ENCODE measurements at regions not wholly inside any gene's neighbourhood (a gene's known extent, or its start where the extent isn't known, plus 50 kb on each side); places are given as distances from the start of the nearest gene placed in this dataset.

DNA sequence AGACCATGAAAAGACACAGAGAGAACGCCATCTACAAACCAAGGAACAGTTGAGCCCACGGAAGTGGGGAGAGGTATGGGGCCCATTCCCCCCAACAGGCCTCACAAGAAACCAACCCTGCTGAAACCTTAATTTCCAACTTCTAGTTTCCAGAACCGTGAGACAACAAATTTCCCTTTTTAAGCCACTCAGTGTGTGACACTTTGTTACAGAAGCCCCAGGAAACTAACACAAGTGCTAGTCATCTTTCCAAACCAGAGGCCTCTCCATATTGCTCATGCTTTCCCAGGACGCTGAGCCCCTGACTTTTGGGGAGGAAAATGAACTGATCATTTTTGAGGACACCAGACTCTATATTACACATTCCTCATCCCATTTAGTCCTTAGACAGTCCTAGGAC, 186.8 kb downstream of the NUFIP1 start:
- Histone ChIP-seq H3K4me1 (ENCODE audit: insufficient read depth, low read length) (no peaks in the 10 kb centered on the region), H3K27me3 (ENCODE audit: control insufficient read depth in 1 of 2, insufficient read depth in 2 of 2, low read length in 2 of 2) (no peaks in the 10 kb centered on the region; a peak in 1 of 5 replicates), H2AFZ (ENCODE audit: low read length) (no peak overlapping the region), H3K4me3 (replicated peaks in 1 of 3; ENCODE audit: insufficient read depth in 1 of 3, low read depth in 2 of 3, low read length in 3 of 3) (no peak overlapping the region), H3K79me2 (ENCODE audit: insufficient read depth, low read length) (no peaks in the 10 kb centered on the region), H3K9ac (ENCODE audit: insufficient read depth, low read depth, low read length) (no peak overlapping the region), H4K20me1 (ENCODE audit: insufficient read depth, low read length) (no peaks in the 10 kb centered on the region), H3K27ac (ENCODE audit: extremely low read length, insufficient read depth, low read length) (no peak overlapping the region), H3K36me3 (replicated peaks in 1 of 2; ENCODE audit: control insufficient read depth in 1 of 2, insufficient read depth in 2 of 2, low read length in 2 of 2) (no peaks in the 10 kb centered on the region), H3K4me2 (ENCODE audit: low read depth, low read length) (no peak overlapping the region), H3K9me3 (ENCODE audit: low read length) (no peaks in the 10 kb centered on the region)
- TF ChIP-seq CREM (IDR thresholded peaks at IDR 0.05), result no peak
- no peak for TF ChIP-seq CREM (CRISPR knock-in tag; IDR thresholded peaks at IDR 0.05)
- no peak for TF ChIP-seq ZNF737 (CRISPR knock-in tag; IDR thresholded peaks at IDR 0.05; ENCODE audit: borderline replicate concordance)
- no peak for TF ChIP-seq GFI1 (CRISPR knock-in tag; IDR thresholded peaks at IDR 0.05; ENCODE audit: borderline replicate concordance)
- no peak for TF ChIP-seq CEBPG (CRISPR knock-in tag; IDR thresholded peaks at IDR 0.05)
- no peak for TF ChIP-seq SP2 (CRISPR knock-in tag; IDR thresholded peaks at IDR 0.05)
- ChIA-PET CTCF (ENCODE audit: low intra/inter-chr PET ratio, low total read pairs) (no interaction called here), POLR2A (no interaction called here)
- FAIRE-seq (no peak), DNase-seq (ENCODE audit: low spot score) (no peak), ATAC-seq (no peak)
- intact Hi-C loops (cut with micrococcal nuclease; ENCODE audit: unreplicated experiment), result no loop called here
- no TSS peak for BruUV-seq (replicated peaks)
- in situ Hi-C loops (cut with HindIII; ENCODE audit: extremely low pct_ligation_motif_present, low pct_unique_long_range_greater_than_20kb), result no loop called here
- 31% methylated on average over 4 of the region's 4 CpGs for WGBS (ENCODE audit: low lambda C conversion rate)

DNA sequence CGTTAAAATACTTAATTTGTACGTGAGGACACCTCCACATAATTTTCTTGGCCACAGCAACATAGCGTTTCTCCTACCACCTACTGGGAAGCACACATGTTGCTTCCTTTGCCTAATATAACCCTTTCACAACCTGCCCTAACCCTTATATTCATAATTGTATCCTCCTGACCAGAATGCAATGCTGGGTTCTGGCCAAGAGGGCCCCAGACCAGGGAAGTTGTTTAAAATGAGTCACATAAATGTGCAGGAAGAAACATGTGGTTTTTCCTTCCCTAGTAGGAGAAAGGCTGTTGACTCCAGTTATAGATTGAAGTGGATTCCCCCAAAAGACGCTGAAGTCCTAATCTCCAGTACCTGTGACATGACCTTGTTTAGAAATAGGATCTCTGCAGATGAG, 187.3 kb downstream of the NUFIP1 start:
- Histone ChIP-seq H2AFZ (ENCODE audit: low read length) (no peak overlapping the region), H3K27me3 (ENCODE audit: control insufficient read depth in 1 of 2, insufficient read depth in 2 of 2, low read length in 2 of 2) (no peaks in the 10 kb centered on the region; a peak in 1 of 5 replicates), H3K4me2 (ENCODE audit: low read depth, low read length) (no peak overlapping the region), H3K9ac (ENCODE audit: insufficient read depth, low read depth, low read length) (no peak overlapping the region), H3K9me3 (ENCODE audit: low read length) (no peaks in the 10 kb centered on the region), H3K79me2 (ENCODE audit: insufficient read depth, low read length) (no peaks in the 10 kb centered on the region), H3K4me3 (replicated peaks in 1 of 3; ENCODE audit: insufficient read depth in 1 of 3, low read depth in 2 of 3, low read length in 3 of 3) (no peak overlapping the region), H3K27ac (ENCODE audit: extremely low read length, insufficient read depth, low read length) (no peak overlapping the region), H3K36me3 (replicated peaks in 1 of 2; ENCODE audit: control insufficient read depth in 1 of 2, insufficient read depth in 2 of 2, low read length in 2 of 2) (no peaks in the 10 kb centered on the region), H4K20me1 (ENCODE audit: insufficient read depth, low read length) (no peaks in the 10 kb centered on the region), H3K4me1 (ENCODE audit: insufficient read depth, low read length) (no peaks in the 10 kb centered on the region)
- DNase-seq (ENCODE audit: low spot score), result no peak
- no TSS peak for BruUV-seq (replicated peaks)
- in situ Hi-C loops (cut with HindIII; ENCODE audit: extremely low pct_ligation_motif_present, low pct_unique_long_range_greater_than_20kb), result no loop called here
- ATAC-seq, result no peak
- ChIA-PET CTCF (ENCODE audit: low intra/inter-chr PET ratio, low total read pairs) (no interaction called here), POLR2A (no interaction called here)
- WGBS (ENCODE audit: low lambda C conversion rate), result 2% methylated on average over 4 of the region's 4 CpGs
- FAIRE-seq, result no peak
- intact Hi-C loops (cut with micrococcal nuclease; ENCODE audit: unreplicated experiment), result no loop called here
- TF ChIP-seq, protein P1, sequence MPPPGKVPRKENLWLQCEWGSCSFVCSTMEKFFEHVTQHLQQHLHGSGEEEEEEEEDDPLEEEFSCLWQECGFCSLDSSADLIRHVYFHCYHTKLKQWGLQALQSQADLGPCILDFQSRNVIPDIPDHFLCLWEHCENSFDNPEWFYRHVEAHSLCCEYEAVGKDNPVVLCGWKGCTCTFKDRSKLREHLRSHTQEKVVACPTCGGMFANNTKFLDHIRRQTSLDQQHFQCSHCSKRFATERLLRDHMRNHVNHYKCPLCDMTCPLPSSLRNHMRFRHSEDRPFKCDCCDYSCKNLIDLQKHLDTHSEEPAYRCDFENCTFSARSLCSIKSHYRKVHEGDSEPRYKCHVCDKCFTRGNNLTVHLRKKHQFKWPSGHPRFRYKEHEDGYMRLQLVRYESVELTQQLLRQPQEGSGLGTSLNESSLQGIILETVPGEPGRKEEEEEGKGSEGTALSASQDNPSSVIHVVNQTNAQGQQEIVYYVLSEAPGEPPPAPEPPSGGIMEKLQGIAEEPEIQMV (CRISPR knock-in tag; IDR thresholded peaks at IDR 0.05; ENCODE audit: low read depth), result no peak
- no peak for TF ChIP-seq TFDP1 (CRISPR knock-in tag; IDR thresholded peaks at IDR 0.05; ENCODE audit: borderline replicate concordance)
- no peak for TF ChIP-seq ZHX2 (IDR thresholded peaks at IDR 0.05; ENCODE audit: low read depth)
- TF ChIP-seq ZHX2 (CRISPR knock-in tag; IDR thresholded peaks at IDR 0.05; ENCODE audit: borderline replicate concordance), result no peak
- TF ChIP-seq SOX6 (IDR thresholded peaks at IDR 0.05), result no peak
- no peak for TF ChIP-seq SOX6 (CRISPR knock-in tag; IDR thresholded peaks at IDR 0.05)
